MCF 10A (cell line): ENCODE measurements at regions not wholly inside any gene's neighbourhood (a gene's known extent, or its start where the extent isn't known, plus 50 kb on each side); places are given as distances from the start of the nearest gene placed in this dataset.

Experiments used
- BruUV-seq: library from RNA; stranded (reverse); fragments of 400-500 nt; replicated peaks from 2 replicates; lab custom pipeline; 2021; lab: Mats Ljungman, UMichigan
- CTCF ChIA-PET: fragments of 300-600 bp; sonication (Branson Sonifier 250); formaldehyde crosslinking; extraction: SDS; loops from one replicate; lab custom pipeline; 2021; ENCODE audit warnings: antibody characterized with exemption, inconsistent platforms; lab: Yijun Ruan, JAX
- POLR2A ChIA-PET: fragments of 300-600, 350-650 bp; sonication (Branson Sonifier 250); formaldehyde crosslinking; extraction: SDS; loops from one replicate; lab custom pipeline; 2020; ENCODE audit warnings: antibody characterized with exemption, inconsistent platforms; lab: Yijun Ruan, JAX
- DNase-seq: peaks from one replicate; pipeline ENCODE4 v3.0.0-alpha.2; 2018; ENCODE audit not compliant: unreplicated experiment
- H3K27ac Mint-ChIP-seq: one replicate; pipeline ENCODE4 v1.8.0; 2022; ENCODE audit warnings: mild to moderate bottlenecking, low read depth, mixed read lengths; ENCODE audit not compliant: unreplicated experiment
- H3K27me3 Mint-ChIP-seq: one replicate; pipeline ENCODE4 v1.8.0; 2022; ENCODE audit warnings: mixed read lengths; ENCODE audit not compliant: insufficient read depth, unreplicated experiment
- H3K36me3 Mint-ChIP-seq: one replicate; pipeline ENCODE4 v1.8.0; 2022; ENCODE audit warnings: mild to moderate bottlenecking, moderate library complexity, mixed read lengths; ENCODE audit not compliant: insufficient read depth, unreplicated experiment
- H3K4me1 Mint-ChIP-seq: one replicate; pipeline ENCODE4 v1.8.0; 2022; ENCODE audit warnings: mixed read lengths; ENCODE audit not compliant: insufficient read depth, unreplicated experiment
- H3K4me3 Mint-ChIP-seq: one replicate; pipeline ENCODE4 v1.8.0; 2022; ENCODE audit warnings: mild to moderate bottlenecking, moderate library complexity, mixed read lengths; ENCODE audit not compliant: unreplicated experiment
- H3K9me3 Mint-ChIP-seq: one replicate; pipeline ENCODE4 v1.8.0; 2022; ENCODE audit warnings: mixed read lengths; ENCODE audit not compliant: unreplicated experiment
- intact Hi-C: fragments of 100-400 bp; cut with micrococcal nuclease; formaldehyde crosslinking; loops from 2 replicates; pipeline ENCODE4 v1.14.1; 2022
- TF ChIP-seq, protein P1 (sequence below): fragments of 200-600 bp; IDR thresholded peaks from one replicate; pipeline ENCODE4 v1.8.0; 2022; ENCODE audit warnings: antibody characterized with exemption, mild to moderate bottlenecking; ENCODE audit not compliant: unreplicated experiment

DNA sequence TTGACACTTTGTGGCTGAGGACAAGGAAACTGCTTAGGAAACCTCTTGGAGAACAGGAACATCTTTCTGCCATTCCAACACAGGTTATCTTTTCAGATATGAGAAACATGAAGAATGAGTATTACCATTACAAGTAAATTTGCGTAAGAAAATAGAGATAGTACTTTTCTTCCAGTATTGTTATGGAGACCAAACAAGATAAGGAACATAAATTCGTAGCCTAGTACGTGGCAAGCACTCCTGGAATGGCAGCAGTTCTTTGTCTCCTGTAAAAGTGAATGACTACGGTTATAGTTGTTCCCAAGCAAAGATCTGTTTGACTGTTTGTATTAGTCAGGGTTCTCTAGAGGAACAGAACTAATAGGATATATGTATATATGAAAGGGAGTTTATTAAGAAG lies 843.1 kb downstream of the STIM2 start:
- POLR2A ChIA-PET = no interaction called here
- intact Hi-C loops = no loop called here
- Mint-ChIP-seq H3K4me1 (peaks cover 11% of the 10 kb centered on the region), H3K36me3 (no peaks in the 10 kb centered on the region), H3K27me3 (no peaks in the 10 kb centered on the region), H3K4me3 (no peak overlapping the region), H3K27ac (no peak overlapping the region), H3K9me3 (no peaks in the 10 kb centered on the region)
- CTCF ChIA-PET = no interaction called here
- DNase-seq = no peak
- no TSS peak for BruUV-seq
- TF ChIP-seq, protein P1, sequence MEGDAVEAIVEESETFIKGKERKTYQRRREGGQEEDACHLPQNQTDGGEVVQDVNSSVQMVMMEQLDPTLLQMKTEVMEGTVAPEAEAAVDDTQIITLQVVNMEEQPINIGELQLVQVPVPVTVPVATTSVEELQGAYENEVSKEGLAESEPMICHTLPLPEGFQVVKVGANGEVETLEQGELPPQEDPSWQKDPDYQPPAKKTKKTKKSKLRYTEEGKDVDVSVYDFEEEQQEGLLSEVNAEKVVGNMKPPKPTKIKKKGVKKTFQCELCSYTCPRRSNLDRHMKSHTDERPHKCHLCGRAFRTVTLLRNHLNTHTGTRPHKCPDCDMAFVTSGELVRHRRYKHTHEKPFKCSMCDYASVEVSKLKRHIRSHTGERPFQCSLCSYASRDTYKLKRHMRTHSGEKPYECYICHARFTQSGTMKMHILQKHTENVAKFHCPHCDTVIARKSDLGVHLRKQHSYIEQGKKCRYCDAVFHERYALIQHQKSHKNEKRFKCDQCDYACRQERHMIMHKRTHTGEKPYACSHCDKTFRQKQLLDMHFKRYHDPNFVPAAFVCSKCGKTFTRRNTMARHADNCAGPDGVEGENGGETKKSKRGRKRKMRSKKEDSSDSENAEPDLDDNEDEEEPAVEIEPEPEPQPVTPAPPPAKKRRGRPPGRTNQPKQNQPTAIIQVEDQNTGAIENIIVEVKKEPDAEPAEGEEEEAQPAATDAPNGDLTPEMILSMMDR = no peak

- H3K27me3 Mint-ChIP-seq = no peaks in the 10 kb centered on the region
- ChIA-PET POLR2A (interaction anchor here (0.6 kb wide), 1 partner anchor 27 kb away, joined by 3 read pairs; no protein-coding TSS in a partner anchor), CTCF (interaction anchor here (1.7 kb wide), 1 partner anchor 27 kb away, joined by 4 read pairs; no protein-coding TSS in a partner anchor)
- H3K36me3 Mint-ChIP-seq = no peaks in the 10 kb centered on the region
- intact Hi-C loops = no loop called here
- TF ChIP-seq, protein P1 = no peak
- no TSS peak for BruUV-seq
- H3K27ac Mint-ChIP-seq = no peak overlapping the region
- H3K9me3 Mint-ChIP-seq = peaks cover 8% of the 10 kb centered on the region
- H3K4me3 Mint-ChIP-seq = no peak overlapping the region
- DNase-seq = no peak
- H3K4me1 Mint-ChIP-seq = no peaks in the 10 kb centered on the region
Observed at GRCh38 chr4:27711041-27711440, 850.4 kb downstream of the STIM2 start.

GRCh38 chr4:27714073-27714472 lies 853.4 kb downstream of the STIM2 start:
- TF ChIP-seq, protein P1 = no peak
- intact Hi-C loops = no loop called here
- BruUV-seq = no TSS peak
- peaks cover 8% of the 10 kb centered on the region for H3K9me3 Mint-ChIP-seq
- POLR2A ChIA-PET = no interaction called here
- no peak overlapping the region for H3K27ac Mint-ChIP-seq
- no peaks in the 10 kb centered on the region for H3K4me1 Mint-ChIP-seq
- no peaks in the 10 kb centered on the region for H3K36me3 Mint-ChIP-seq
- no peak overlapping the region for H3K4me3 Mint-ChIP-seq
- no peaks in the 10 kb centered on the region for H3K27me3 Mint-ChIP-seq
- CTCF ChIA-PET = interaction anchor here (0.6 kb wide), 1 partner anchor 179 kb away, joined by 3 read pairs; no protein-coding TSS in a partner anchor
- peak; percentile 42 for DNase-seq

DNA sequence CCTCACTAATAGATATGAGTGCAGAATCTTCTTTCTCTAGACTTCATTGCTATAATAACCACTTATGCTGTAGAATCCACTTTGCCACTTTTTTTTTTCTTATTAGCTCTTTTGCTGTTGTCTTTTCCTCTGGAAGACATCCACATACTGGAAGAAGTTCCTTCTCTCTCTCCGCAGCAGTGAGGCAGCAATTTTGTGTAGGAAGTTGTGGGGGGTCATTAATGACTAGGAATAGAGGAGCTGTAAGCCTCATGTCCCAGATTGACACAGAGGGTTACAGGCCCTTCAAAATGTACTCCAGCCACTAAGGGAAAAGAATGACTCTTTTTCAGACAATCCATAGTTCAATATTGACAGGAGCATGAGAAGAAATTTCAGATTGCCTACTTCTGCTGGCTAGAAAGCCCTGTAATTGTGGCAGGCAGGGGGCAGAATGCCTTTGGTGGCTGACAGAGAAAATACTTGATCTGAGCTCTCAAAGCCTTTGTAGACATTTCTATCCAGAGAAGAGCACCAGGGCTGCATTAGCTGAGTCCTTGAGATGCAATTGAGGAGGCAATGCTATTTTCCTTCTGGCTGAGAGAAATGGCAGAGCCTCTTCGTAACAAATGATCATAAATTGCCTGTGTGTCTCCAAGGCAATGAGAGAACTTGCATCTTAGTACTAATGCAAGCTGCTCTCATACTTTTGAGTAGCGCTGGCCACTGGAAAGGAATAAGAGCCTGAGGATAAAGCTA lies 856.2 kb downstream of the STIM2 start:
- BruUV-seq = no TSS peak
- no peak overlapping the region for H3K4me3 Mint-ChIP-seq
- TF ChIP-seq, protein P1 = no peak
- ChIA-PET POLR2A (no interaction called here), CTCF (interaction anchor here (0.6 to 1.6 kb wide), 4 partner anchors 23 to 1128 kb away, joined by 4 to 8 read pairs (median 4); no protein-coding TSS in a partner anchor)
- DNase-seq = no peak
- no peaks in the 10 kb centered on the region for H3K4me1 Mint-ChIP-seq
- intact Hi-C loops = no loop called here
- no peaks in the 10 kb centered on the region for H3K27me3 Mint-ChIP-seq
- H3K27ac Mint-ChIP-seq = no peak overlapping the region
- peaks cover 8% of the 10 kb centered on the region for H3K9me3 Mint-ChIP-seq
- H3K36me3 Mint-ChIP-seq = no peaks in the 10 kb centered on the region
